ENCODE measurements at regions not wholly inside any gene's neighbourhood (a gene's known extent, or its start where the extent isn't known, plus 50 kb on each side); places are given as distances from the start of the nearest gene placed in this dataset.

DNA sequence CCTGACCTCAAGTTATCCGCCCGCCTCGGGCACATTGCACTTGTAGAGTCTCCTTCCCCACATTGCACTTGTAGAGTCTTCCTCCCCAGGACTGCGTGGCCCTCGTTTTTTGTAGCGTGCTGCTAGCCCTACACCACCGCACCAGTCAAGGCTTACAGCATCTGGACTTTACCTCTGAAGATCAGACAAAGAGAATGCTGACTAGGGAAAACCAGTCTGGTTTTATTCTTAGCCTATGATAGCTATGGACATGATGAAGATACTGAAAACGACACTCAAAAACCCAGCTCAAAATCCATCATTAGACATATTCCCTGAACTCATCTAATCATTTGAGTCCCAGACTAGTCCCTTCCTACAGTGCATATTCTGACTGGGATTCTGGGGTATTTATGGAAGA lies 71.9 kb upstream of the AKR1E2 start:
- TF ChIP-seq, protein P1, sequence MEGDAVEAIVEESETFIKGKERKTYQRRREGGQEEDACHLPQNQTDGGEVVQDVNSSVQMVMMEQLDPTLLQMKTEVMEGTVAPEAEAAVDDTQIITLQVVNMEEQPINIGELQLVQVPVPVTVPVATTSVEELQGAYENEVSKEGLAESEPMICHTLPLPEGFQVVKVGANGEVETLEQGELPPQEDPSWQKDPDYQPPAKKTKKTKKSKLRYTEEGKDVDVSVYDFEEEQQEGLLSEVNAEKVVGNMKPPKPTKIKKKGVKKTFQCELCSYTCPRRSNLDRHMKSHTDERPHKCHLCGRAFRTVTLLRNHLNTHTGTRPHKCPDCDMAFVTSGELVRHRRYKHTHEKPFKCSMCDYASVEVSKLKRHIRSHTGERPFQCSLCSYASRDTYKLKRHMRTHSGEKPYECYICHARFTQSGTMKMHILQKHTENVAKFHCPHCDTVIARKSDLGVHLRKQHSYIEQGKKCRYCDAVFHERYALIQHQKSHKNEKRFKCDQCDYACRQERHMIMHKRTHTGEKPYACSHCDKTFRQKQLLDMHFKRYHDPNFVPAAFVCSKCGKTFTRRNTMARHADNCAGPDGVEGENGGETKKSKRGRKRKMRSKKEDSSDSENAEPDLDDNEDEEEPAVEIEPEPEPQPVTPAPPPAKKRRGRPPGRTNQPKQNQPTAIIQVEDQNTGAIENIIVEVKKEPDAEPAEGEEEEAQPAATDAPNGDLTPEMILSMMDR (IDR thresholded peaks at IDR 0.05; ENCODE audit: borderline replicate concordance, extremely low read depth, low read length, poor library complexity, severe bottlenecking), result no peak
- TF ChIP-seq EZH2 (IDR thresholded peaks at IDR 0.05; ENCODE audit: borderline replicate concordance, low read depth, low read length, severe bottlenecking), result no peak

Measured in DND-41 (cell line).